Peyer's patch (tissue), 4 donors: ENCODE measurements at regions not wholly inside any gene's neighbourhood (a gene's known extent, or its start where the extent isn't known, plus 50 kb on each side); places are given as distances from the start of the nearest gene placed in this dataset.
"Not testable (repeated sequence)": the region's sequence is repeated elsewhere in the genome, so short reads cannot be mapped to it uniquely, and the experiment has no call there.

Experiments used
- DNase-seq, 3 donors: peaks; one replicate each; pipeline ENCODE4 v3.0.0-alpha.2; 2017 to 2019
- H3K27ac ChIP-seq, 4 donors: fragments of 200-600 bp; sonication (generic); one replicate each; pipeline ENCODE4 v1.5.1; 2016 to 2019
- H3K27me3 ChIP-seq, 2 donors: fragments of 200-600 bp; sonication (generic); one replicate each; pipeline ENCODE4 v1.5.1; 2019
- H3K36me3 ChIP-seq, 3 donors: fragments of 200-600 bp; sonication (generic); one replicate each; pipeline ENCODE4 v1.5.1; 2016 to 2019
- H3K4me1 ChIP-seq, 4 donors: fragments of 200-600 bp; sonication (generic); one replicate each; pipeline ENCODE4 v1.5.1; 2016 to 2019
- H3K4me3 ChIP-seq, 4 donors: fragments of 200-600 bp; sonication (generic); 1 replicate in 3 of 4; 2 replicates in 1 of 4; pipeline ENCODE4 v1.5.1; 2016 to 2019; ENCODE audit warnings: mild to moderate bottlenecking in 1 of 4
- H3K9me3 ChIP-seq, 4 donors: fragments of 200-600 bp; sonication (generic); one replicate each; pipeline ENCODE4 v1.5.1; 2016 to 2019; ENCODE audit warnings: mild to moderate bottlenecking in 1 of 4
- CTCF ChIP-seq, 6 experiments: fragments of 450-650 bp in 4 of 6; fragments of 200-600 bp in 2 of 6; sonication (generic) in 1 of 6; IDR thresholded peaks; one replicate each; pipeline ENCODE4 v1.5.1; 2017 to 2019; ENCODE audit warnings: antibody characterized with exemption in 6 of 6, mild to moderate bottlenecking in 3 of 6, moderate library complexity in 1 of 6
- POLR2A ChIP-seq, 2 donors: fragments of 450-650 bp; IDR thresholded peaks; one replicate each; pipeline ENCODE4 v1.5.1; 2017; ENCODE audit warnings: antibody characterized with exemption in 2 of 2, mild to moderate bottlenecking in 2 of 2, moderate library complexity in 2 of 2

GRCh38 chr1:4256351-4256750 is 356.3 kb upstream of the C1orf174 start:
- no peaks in the 10 kb centered on the region for H3K36me3 ChIP-seq
- H3K4me3 ChIP-seq: no peak overlapping the region
- DNase-seq: no peak

GRCh38 chr1:4258146-4258777 is 358.2 kb upstream of the C1orf174 start:
- H3K27ac ChIP-seq, H3K9me3 ChIP-seq, H3K36me3 ChIP-seq, H3K4me1 ChIP-seq, DNase-seq, H3K4me3 ChIP-seq, H3K27me3 ChIP-seq: not testable (repeated sequence)

More at GRCh38 chr1:4256351-4256750, 356.3 kb upstream of the C1orf174 start:
- no peaks in the 10 kb centered on the region for H3K4me1 ChIP-seq
- no peak overlapping the region for H3K27ac ChIP-seq
- no peaks in the 10 kb centered on the region for H3K27me3 ChIP-seq
- peaks cover 0 to 9% (median 4%) of the 10 kb centered on the region in 4 donors for H3K9me3 ChIP-seq
- no peak for TF ChIP-seq CTCF (IDR thresholded peaks at IDR 0.05)
- no peak for TF ChIP-seq POLR2A (IDR thresholded peaks at IDR 0.05)

- Histone ChIP-seq H3K36me3 (no peaks in the 10 kb centered on the region), H3K27me3 (no peaks in the 10 kb centered on the region)
- TF ChIP-seq POLR2A (IDR thresholded peaks at IDR 0.05): no peak
- no peak for TF ChIP-seq CTCF (IDR thresholded peaks at IDR 0.05)
These were observed 361.3 kb upstream of the C1orf174 start for GRCh38 chr1:4261327-4261726.

GRCh38 chr1:4262665-4263064 is 362.6 kb upstream of the C1orf174 start:
- H3K4me1 ChIP-seq: no peaks in the 10 kb centered on the region
- H3K27me3 ChIP-seq: no peaks in the 10 kb centered on the region
- no peak overlapping the region for H3K4me3 ChIP-seq
- no peak for DNase-seq
- H3K9me3 ChIP-seq: peaks cover 0 to 9% (median 4%) of the 10 kb centered on the region in 4 donors
- no peak overlapping the region for H3K27ac ChIP-seq
- no peak for TF ChIP-seq POLR2A (IDR thresholded peaks at IDR 0.05)
- no peak for TF ChIP-seq CTCF (IDR thresholded peaks at IDR 0.05)
- H3K36me3 ChIP-seq: no peaks in the 10 kb centered on the region

More at GRCh38 chr1:4261327-4261726, 361.3 kb upstream of the C1orf174 start:
- H3K9me3 ChIP-seq: peaks cover 0 to 9% (median 4%) of the 10 kb centered on the region in 4 donors
- no peak overlapping the region for H3K27ac ChIP-seq
- no peak for DNase-seq
- no peaks in the 10 kb centered on the region for H3K4me1 ChIP-seq
- no peak overlapping the region for H3K4me3 ChIP-seq

GRCh38 chr1:4263699-4264098 is 363.6 kb upstream of the C1orf174 start:
- no peak overlapping the region for H3K27ac ChIP-seq
- H3K9me3 ChIP-seq: peaks cover 0 to 2% (median under 1%) of the 10 kb centered on the region in 4 donors
- H3K4me1 ChIP-seq: no peaks in the 10 kb centered on the region
- H3K27me3 ChIP-seq: no peaks in the 10 kb centered on the region
- H3K36me3 ChIP-seq: no peaks in the 10 kb centered on the region
- DNase-seq: no peak
- H3K4me3 ChIP-seq: no peak overlapping the region
- TF ChIP-seq CTCF (IDR thresholded peaks at IDR 0.05) (no peak), POLR2A (IDR thresholded peaks at IDR 0.05) (no peak)

GRCh38 chr1:4265836-4266235 is 365.8 kb upstream of the C1orf174 start:
- H3K27me3 ChIP-seq: no peaks in the 10 kb centered on the region
- no peak for DNase-seq
- no peak overlapping the region for H3K4me3 ChIP-seq
- TF ChIP-seq POLR2A (IDR thresholded peaks at IDR 0.05) (no peak), CTCF (IDR thresholded peaks at IDR 0.05) (no peak)
- H3K4me1 ChIP-seq: no peaks in the 10 kb centered on the region
- no peak overlapping the region for H3K27ac ChIP-seq
- H3K9me3 ChIP-seq: no peaks in the 10 kb centered on the region
- no peaks in the 10 kb centered on the region for H3K36me3 ChIP-seq
